Mammary epithelial cell (primary cell): ENCODE measurements at regions not wholly inside any gene's neighbourhood (a gene's known extent, or its start where the extent isn't known, plus 50 kb on each side); places are given as distances from the start of the nearest gene placed in this dataset.

Experiments used
- CTCF ChIP-seq, 2 donors: IDR thresholded peaks in 1 of 2; conservative IDR thresholded peaks in 1 of 2; 2 replicates each; pipeline ENCODE4 v1.5.1; 2011 to 2012; ENCODE audit warnings: inconsistent platforms in 2 of 2, low read length in 2 of 2, mild to moderate bottlenecking in 2 of 2, control low read depth in 1 of 2, low read depth in 1 of 2; ENCODE audit not compliant: insufficient read depth in 1 of 2; ENCODE audit errors: extremely low read depth in 1 of 2
- EZH2 ChIP-seq: IDR thresholded peaks from 2 replicates; pipeline ENCODE4 v1.6.1; 2012; ENCODE audit warnings: low read length, inconsistent platforms, borderline replicate concordance

GRCh38 chr1:39086865-39087409, 60.8 kb downstream of the NDUFS5 start:
- TF ChIP-seq CTCF (conservative IDR thresholded peaks at IDR 0.05 in 1 of 2, IDR thresholded peaks at IDR 0.05 in 1 of 2; ENCODE audit: extremely low read depth in 1 of 2, insufficient read depth in 1 of 2, low read depth in 1 of 2, low read length in 2 of 2), result no peak
- no peak for TF ChIP-seq EZH2
